Umbilical cord (tissue), 1 donor: ENCODE measurements at regions not wholly inside any gene's neighbourhood (a gene's known extent, or its start where the extent isn't known, plus 50 kb on each side); places are given as distances from the start of the nearest gene placed in this dataset.
"Not testable (repeated sequence)": the region's sequence is repeated elsewhere in the genome, so short reads cannot be mapped to it uniquely, and the experiment has no call there.

Source experiments
- DNase-seq: peaks from one replicate; pipeline ENCODE4 v3.0.0-alpha.2; 2015; ENCODE audit warnings: low spot score

GRCh38 chr20:23151008-23151703 lies 65.0 kb upstream of the CD93 start:
- DNase-seq = no peak

GRCh38 chr20:23150304-23151007 lies 64.3 kb upstream of the CD93 start:
- DNase-seq = no peak

GRCh38 chr20:23149623-23150279 lies 63.6 kb upstream of the CD93 start:
- no peak for DNase-seq

DNA sequence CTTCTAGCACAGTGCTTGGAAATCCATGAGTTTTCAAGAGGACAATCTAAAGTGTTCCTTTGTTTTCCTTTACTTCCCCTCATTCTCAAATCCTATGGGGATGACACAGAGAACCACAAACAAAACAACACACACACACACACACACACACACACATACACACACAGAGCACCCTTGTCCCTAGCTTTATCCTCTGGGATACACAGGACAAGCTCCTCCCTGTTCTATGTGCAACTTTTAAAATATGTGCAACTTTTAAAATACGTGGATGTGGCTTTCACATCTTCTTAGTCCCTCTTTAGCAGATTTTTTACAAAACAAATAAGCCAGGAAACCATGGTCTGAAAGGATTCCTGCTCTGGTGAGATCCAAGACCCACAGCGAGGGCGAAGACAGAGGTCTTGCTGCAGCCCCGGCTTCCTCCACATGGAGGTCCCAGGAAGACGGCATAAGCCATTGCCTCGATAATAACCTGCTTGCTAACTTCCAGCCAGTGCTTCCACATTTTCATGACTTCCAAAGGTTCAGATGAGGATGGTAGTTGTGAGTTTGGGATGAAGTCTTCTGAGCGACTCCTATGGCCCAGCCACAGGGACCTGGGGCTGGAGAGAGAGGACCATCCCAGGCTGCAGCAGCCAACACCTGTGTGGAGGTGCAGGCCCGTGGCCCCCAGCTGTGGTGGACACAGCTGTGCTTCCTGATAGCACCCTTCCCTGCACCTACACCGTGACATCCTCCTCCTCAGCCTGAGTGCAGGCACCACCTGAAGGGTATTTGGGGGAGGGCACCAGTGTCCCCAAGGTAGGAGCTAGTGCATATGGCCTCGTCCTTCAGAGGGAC lies 62.8 kb upstream of the CD93 start:
- no peak for DNase-seq

- no peak for DNase-seq
Measured at GRCh38 chr20:23147964-23148730, 62.0 kb upstream of the CD93 start.

GRCh38 chr20:23147647-23147963 lies 61.5 kb upstream of the CD93 start:
- no peak for DNase-seq

GRCh38 chr20:23146857-23147637 lies 60.9 kb upstream of the CD93 start:
- no peak for DNase-seq

GRCh38 chr20:23146181-23146580 lies 60.1 kb upstream of the CD93 start:
- DNase-seq = no peak

DNA sequence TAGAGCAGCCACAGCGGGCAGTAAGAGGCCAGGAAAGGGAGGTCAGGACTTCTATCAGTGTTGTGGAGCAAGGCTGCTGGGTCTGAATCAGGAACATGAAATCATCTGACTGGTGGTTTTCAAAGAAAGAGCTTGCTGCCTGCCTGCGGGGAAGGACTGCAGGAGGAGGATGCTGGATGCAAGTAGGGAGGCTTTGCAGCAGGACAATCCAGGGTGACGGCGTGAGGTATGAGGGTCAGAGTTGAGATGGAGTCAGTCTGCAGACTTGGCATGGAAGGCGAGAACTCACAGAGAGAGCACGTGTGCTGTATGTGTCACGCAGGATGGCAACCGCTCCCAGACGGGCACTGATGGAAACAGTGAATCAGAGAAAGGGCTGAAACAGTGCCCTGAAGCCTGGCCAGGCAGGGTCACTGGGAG lies 59.2 kb upstream of the CD93 start:
- DNase-seq = peak; percentile 56

GRCh38 chr20:23144856-23145255 lies 58.7 kb upstream of the CD93 start:
- DNase-seq = no peak

DNA sequence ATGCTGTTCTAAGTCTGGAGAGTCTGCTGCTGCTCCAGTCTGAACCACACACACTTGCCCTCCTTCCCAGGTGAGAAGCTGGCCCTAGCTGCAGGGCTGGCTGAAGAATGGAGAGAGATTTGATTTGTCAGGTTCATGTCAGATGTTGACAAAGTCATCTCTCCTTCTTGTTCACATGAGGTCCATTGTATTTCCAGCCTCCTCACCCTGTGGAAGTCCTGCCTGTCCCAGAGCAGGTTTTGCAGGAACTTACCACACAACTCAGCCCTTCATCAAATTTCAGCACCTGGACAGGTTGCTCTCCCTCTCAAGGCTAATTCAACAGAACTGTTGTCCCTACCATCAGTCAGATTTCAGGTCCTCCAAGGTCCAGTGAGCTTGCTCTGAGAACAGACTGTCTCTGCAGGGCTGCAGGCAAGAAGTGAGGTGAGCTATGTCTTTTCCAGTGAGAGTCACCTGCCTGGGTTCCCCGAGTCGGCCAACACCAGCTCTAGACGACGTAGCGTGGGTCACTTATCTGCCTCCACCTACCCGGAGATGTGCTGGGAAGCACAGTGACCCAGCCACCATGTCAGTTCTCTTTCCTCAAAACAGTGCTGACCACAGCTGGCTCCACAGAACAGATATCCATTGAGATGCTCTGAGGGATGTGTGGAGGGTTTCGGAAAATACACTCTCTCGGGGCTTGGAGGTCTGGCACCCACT lies 58.0 kb upstream of the CD93 start:
- DNase-seq = no peak

- peak; percentile 70 for DNase-seq
Measured at GRCh38 chr20:23143098-23143497, 57.0 kb upstream of the CD93 start.

DNA sequence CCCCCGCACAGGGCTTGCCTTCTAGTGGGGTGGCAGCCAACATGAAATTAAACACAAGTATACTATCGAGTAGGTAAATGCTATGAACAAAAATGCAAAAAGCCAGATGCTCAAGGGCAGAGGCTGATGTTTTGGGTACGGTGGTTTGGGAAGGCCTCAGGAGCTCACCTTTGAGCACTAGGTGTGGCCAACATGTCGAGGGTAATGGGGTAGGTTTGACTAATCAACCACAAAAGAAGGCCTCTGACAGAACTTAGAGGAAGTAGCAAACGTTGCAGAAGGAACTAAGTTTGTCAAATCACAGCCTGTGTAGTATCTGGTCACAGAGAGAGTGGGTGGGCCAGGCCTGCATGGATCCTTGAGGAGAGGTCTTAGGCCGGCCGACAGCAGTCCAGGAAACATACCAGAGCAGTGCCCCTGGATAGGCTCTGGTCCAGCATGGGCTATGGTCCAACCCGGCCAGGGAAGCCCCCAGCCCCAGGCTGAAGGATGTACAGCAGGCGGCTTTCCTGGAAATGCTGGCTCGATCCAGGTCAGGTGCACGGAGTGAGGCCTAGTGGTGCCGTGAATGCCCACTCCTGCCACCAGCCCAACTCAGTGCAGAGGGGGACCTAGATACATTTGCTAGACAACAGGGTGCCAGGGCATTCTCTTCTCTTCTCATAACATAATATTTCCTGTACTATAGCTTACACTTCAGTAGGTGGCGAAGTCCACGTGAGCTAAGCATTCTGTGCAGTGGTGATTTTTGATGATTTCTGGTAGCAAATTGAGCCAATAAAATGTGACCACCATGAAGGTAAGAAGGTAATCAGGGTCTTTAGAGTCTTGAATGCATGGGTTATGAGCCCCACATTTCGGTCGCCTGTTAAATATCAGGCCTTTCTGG lies 56.3 kb upstream of the CD93 start:
- DNase-seq = no peak

DNA sequence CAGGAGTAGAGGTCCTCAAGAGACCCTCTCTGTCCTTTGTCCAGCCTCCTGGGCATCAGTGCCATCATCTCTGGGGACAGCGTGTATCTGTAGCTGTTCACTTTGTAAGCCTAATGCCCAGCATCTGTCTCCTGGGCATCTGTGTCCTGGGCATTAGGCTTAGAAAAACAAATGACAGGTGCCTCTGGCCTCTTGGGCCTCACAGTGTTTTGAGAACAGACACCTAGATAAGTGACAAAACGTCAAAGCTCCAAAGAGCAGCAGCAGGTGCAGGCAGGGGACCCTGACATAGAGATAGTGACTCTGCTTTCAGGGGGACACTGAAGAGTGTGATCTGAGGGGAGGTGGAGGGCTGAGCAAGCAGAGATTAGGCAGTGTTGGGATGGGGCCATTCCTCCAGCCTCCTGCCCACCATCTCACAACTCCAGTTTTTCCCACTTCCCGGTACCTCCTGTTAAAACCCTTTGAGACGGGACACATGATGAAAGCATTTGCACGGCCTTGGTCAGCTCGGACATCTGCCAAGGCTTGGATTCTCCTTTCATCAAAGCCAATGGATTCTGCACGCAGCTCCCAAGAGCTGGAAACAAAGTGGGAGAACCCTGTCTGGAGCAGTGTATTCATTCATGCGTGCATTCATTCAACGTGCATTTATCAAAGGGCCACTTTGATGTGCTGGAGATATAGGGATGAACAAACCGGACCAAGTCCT lies 55.5 kb upstream of the CD93 start:
- DNase-seq = no peak

DNA sequence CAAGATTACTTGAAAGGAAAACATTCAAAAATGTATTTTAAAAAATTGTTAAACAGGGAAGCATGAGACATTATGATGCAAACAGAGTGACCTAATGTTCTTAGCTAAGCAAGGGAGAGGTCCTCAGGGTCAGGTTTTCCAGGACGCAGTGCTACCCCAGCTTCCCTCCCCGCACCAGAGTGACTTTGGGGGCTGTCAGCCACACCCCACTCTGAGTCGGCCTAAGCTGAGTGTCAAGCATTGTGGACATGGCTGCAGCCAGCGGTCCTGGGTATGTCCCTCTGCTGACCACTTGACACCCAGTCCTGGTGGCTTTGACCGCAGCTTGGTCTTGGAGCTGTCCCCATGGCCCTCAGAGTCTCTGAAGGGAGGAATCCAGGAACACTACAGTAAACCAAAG lies 54.9 kb upstream of the CD93 start:
- no peak for DNase-seq

GRCh38 chr20:23139984-23140383 lies 53.9 kb upstream of the CD93 start:
- not testable (repeated sequence) for DNase-seq

DNA sequence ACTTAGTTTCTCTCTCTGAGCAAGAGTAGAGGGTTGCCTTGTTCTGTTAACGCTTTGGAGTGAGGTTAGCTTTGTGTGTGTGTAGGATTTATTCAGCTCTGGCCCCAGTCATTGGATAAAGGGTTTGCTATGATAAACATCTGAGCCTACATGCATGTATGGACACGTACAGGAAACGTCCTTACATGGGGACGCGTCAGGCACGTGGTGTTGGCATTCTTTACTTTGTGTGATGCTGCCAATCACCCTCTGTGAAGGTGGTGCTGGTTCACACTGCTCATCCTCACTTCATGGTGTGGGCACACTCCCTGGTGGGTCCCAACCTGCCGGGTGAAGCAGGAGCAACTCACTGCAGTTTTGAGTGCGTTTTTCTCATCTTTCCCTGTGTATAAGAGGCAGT lies 53.4 kb upstream of the CD93 start:
- DNase-seq = peak; percentile 64

GRCh38 chr20:23138682-23139081 lies 52.6 kb upstream of the CD93 start:
- DNase-seq = no peak
